ENCODE measurements at regions not wholly inside any gene's neighbourhood (a gene's known extent, or its start where the extent isn't known, plus 50 kb on each side); places are given as distances from the start of the nearest gene placed in this dataset.

DNA sequence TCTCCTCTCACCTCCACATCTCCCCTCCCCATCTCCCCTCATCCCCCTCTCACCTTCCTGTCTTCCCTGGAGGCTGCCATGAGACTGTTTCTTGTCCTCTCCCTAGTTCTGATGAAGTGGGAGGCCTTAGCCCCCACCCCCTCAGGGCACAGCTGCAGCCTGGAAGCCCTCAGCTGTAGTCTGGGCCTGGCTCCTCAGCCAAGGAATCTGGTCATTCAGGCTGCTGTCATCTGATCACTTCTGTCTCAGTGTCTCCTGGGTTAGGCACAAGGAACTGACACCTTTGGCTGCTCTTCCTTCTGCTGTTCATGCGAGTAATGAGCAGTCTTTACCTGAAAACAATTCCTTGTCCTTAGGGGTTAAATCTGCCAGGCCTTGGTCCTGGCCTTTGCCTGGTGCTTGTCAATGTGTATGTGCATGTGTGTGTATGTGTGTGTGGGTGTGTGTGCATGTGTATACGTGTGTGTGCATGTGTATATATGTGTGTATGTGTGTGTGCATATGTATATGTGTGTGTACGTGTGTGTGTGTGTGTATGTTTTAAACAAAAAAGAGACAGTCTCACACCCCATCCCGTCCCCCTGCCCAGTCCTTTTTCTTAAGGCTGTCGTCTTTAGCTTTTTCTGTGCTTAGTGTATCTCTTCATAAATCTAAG, 153.5 kb upstream of the TMEM72 start:
- no peak for TF ChIP-seq CREB1 (IDR thresholded peaks at IDR 0.05; ENCODE audit: low read depth)
- no peak for TF ChIP-seq EP300 (IDR thresholded peaks at IDR 0.05; ENCODE audit: borderline replicate concordance)
- no peak for TF ChIP-seq ZBTB7A (IDR thresholded peaks at IDR 0.05; ENCODE audit: low read depth)
- no peak for TF ChIP-seq YY1 (IDR thresholded peaks at IDR 0.05; ENCODE audit: low read depth)
- TF ChIP-seq, protein P1, sequence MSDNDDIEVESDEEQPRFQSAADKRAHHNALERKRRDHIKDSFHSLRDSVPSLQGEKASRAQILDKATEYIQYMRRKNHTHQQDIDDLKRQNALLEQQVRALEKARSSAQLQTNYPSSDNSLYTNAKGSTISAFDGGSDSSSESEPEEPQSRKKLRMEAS (IDR thresholded peaks at IDR 0.05) = no peak
- no peak for TF ChIP-seq RAD21 (IDR thresholded peaks at IDR 0.05; ENCODE audit: low read depth)
- no peak for TF ChIP-seq EGR1 (IDR thresholded peaks at IDR 0.05)
- TF ChIP-seq TCF12 (IDR thresholded peaks at IDR 0.05; ENCODE audit: low read depth) = no peak
- TF ChIP-seq, protein P2, sequence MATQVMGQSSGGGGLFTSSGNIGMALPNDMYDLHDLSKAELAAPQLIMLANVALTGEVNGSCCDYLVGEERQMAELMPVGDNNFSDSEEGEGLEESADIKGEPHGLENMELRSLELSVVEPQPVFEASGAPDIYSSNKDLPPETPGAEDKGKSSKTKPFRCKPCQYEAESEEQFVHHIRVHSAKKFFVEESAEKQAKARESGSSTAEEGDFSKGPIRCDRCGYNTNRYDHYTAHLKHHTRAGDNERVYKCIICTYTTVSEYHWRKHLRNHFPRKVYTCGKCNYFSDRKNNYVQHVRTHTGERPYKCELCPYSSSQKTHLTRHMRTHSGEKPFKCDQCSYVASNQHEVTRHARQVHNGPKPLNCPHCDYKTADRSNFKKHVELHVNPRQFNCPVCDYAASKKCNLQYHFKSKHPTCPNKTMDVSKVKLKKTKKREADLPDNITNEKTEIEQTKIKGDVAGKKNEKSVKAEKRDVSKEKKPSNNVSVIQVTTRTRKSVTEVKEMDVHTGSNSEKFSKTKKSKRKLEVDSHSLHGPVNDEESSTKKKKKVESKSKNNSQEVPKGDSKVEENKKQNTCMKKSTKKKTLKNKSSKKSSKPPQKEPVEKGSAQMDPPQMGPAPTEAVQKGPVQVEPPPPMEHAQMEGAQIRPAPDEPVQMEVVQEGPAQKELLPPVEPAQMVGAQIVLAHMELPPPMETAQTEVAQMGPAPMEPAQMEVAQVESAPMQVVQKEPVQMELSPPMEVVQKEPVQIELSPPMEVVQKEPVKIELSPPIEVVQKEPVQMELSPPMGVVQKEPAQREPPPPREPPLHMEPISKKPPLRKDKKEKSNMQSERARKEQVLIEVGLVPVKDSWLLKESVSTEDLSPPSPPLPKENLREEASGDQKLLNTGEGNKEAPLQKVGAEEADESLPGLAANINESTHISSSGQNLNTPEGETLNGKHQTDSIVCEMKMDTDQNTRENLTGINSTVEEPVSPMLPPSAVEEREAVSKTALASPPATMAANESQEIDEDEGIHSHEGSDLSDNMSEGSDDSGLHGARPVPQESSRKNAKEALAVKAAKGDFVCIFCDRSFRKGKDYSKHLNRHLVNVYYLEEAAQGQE (IDR thresholded peaks at IDR 0.05; ENCODE audit: low read depth) = no peak
